ENCODE measurements at regions not wholly inside any gene's neighbourhood (a gene's known extent, or its start where the extent isn't known, plus 50 kb on each side); places are given as distances from the start of the nearest gene placed in this dataset.
A peak's percentile ranks its signal among the peaks of the same experiment; 100 is the strongest.
"Not testable (repeated sequence)": the region's sequence is repeated elsewhere in the genome, so short reads cannot be mapped to it uniquely, and the experiment has no call there.

DNA sequence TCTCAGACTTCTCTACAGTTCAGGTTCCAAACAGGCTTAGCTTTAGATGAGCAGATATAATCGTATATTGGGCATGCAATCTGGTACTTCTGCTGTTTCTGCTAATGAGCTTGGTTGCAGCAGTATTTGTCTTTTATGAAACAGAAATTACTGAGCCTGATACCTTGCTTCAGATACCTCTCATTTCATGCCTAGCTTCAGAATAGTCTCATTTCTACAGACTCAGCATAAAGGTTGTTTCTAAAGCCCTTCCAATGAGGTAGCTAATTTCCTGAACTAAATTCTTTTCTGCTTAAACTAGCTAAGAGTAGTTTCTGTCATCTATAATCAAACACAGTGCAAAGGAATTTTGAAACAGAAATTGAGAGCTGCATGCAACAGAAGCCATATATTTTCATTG lies 275.0 kb upstream of the KITLG start:
- no peaks in the 10 kb centered on the region for H3K9me3 ChIP-seq
- no peak for DNase-seq
- no peaks in the 10 kb centered on the region for H3K36me3 ChIP-seq
- H3K27me3 ChIP-seq = no peaks in the 10 kb centered on the region
- TF ChIP-seq, protein P1, sequence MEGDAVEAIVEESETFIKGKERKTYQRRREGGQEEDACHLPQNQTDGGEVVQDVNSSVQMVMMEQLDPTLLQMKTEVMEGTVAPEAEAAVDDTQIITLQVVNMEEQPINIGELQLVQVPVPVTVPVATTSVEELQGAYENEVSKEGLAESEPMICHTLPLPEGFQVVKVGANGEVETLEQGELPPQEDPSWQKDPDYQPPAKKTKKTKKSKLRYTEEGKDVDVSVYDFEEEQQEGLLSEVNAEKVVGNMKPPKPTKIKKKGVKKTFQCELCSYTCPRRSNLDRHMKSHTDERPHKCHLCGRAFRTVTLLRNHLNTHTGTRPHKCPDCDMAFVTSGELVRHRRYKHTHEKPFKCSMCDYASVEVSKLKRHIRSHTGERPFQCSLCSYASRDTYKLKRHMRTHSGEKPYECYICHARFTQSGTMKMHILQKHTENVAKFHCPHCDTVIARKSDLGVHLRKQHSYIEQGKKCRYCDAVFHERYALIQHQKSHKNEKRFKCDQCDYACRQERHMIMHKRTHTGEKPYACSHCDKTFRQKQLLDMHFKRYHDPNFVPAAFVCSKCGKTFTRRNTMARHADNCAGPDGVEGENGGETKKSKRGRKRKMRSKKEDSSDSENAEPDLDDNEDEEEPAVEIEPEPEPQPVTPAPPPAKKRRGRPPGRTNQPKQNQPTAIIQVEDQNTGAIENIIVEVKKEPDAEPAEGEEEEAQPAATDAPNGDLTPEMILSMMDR (IDR thresholded peaks at IDR 0.05; ENCODE audit: low read depth, low read length) = no peak
- no peaks in the 10 kb centered on the region for H3K4me1 ChIP-seq
- no peak overlapping the region for H3K4me3 ChIP-seq (ENCODE audit: low read depth, low read length)

DNA sequence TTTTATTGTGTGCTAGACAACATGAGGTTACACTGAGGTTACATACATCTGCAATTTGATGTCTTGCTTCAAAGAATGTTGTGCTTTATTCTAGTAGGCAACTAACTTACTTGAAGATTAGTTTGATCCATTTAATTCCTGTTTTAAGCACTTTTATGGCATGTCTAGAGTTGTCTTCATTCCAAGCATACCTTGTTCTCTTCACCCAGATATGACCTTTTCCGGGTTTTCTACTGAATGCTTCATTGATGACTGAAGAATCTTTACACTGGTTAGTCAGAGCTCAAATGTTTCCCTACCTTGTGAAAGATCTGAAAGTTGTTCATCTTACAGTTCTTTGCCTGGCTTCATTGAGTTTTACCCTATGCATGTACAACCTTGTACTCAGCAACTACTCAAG lies 274.0 kb upstream of the KITLG start:
- Histone ChIP-seq H3K4me1 (no peaks in the 10 kb centered on the region), H3K4me3 (ENCODE audit: low read depth, low read length) (no peak overlapping the region)

GRCh38 chr12:88847246-88847645 lies 267.0 kb upstream of the KITLG start:
- not testable (repeated sequence) for H3K9me3 ChIP-seq; H3K4me3 ChIP-seq (ENCODE audit: low read depth, low read length); H3K4me1 ChIP-seq; DNase-seq; H3K36me3 ChIP-seq; H3K27me3 ChIP-seq

More for the DNA sequence above, 274.0 kb upstream of the KITLG start:
- DNase-seq = no peak
- Histone ChIP-seq H3K27me3 (no peaks in the 10 kb centered on the region), H3K36me3 (no peaks in the 10 kb centered on the region), H3K9me3 (no peaks in the 10 kb centered on the region)
- TF ChIP-seq, protein P1 (IDR thresholded peaks at IDR 0.05; ENCODE audit: low read depth, low read length) = no peak

DNA sequence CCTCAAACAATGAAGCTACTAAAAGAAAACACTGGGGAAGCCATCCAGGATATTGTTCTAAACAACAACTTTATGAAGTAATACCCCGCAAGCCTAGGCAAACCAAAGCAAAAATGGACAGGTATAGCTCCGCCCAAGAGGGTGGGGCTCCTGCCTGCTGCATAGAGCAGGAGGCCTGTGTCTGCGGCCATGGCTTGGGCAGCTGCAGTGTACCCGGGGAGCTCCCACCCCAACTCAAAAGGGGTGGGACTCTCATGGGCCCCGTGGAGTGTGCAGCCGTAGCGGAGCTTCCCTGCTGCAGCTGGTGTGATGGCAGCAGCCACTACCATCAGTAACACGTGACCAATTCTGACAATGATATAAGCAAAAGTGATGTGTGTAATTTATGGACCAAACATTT lies 264.2 kb upstream of the KITLG start:
- no peaks in the 10 kb centered on the region for H3K9me3 ChIP-seq
- no peaks in the 10 kb centered on the region for H3K36me3 ChIP-seq
- DNase-seq = peak; percentile 6
- no peaks in the 10 kb centered on the region for H3K27me3 ChIP-seq
- TF ChIP-seq, protein P1 (IDR thresholded peaks at IDR 0.05; ENCODE audit: low read depth, low read length) = no peak
- H3K4me3 ChIP-seq (ENCODE audit: low read depth, low read length) = no peak overlapping the region
- no peaks in the 10 kb centered on the region for H3K4me1 ChIP-seq

DNA sequence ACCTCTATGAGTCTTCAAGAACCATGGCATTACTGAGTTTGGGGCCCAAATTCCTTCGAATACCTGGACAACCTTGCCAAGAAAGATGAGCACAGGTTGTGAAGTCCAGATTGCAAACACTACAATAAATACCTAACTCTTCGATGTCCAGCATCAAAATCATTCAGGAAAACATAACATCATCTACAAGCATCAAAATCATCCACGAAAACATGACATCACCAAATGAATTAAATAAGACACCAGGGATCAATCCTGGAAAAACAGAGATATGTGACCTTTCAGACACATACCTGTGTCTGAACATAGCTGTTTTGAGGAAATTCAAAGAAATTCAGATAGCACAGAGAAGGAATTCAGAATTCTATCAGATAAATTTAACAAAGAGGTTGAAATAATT lies 262.0 kb upstream of the KITLG start:
- H3K4me1 ChIP-seq = no peaks in the 10 kb centered on the region
- H3K4me3 ChIP-seq (ENCODE audit: low read depth, low read length) = no peak overlapping the region
- TF ChIP-seq, protein P1 (IDR thresholded peaks at IDR 0.05; ENCODE audit: low read depth, low read length) = no peak
- no peaks in the 10 kb centered on the region for H3K9me3 ChIP-seq
- H3K27me3 ChIP-seq = no peaks in the 10 kb centered on the region
- no peak for DNase-seq
- H3K36me3 ChIP-seq = no peaks in the 10 kb centered on the region

GRCh38 chr12:88839486-88839885 lies 259.2 kb upstream of the KITLG start:
- no peaks in the 10 kb centered on the region for H3K27me3 ChIP-seq
- DNase-seq = no peak
- no peaks in the 10 kb centered on the region for H3K36me3 ChIP-seq
- no peaks in the 10 kb centered on the region for H3K9me3 ChIP-seq
- TF ChIP-seq, protein P1 (IDR thresholded peaks at IDR 0.05; ENCODE audit: low read depth, low read length) = no peak
- H3K4me3 ChIP-seq (ENCODE audit: low read depth, low read length) = no peak overlapping the region
- no peaks in the 10 kb centered on the region for H3K4me1 ChIP-seq

DNA sequence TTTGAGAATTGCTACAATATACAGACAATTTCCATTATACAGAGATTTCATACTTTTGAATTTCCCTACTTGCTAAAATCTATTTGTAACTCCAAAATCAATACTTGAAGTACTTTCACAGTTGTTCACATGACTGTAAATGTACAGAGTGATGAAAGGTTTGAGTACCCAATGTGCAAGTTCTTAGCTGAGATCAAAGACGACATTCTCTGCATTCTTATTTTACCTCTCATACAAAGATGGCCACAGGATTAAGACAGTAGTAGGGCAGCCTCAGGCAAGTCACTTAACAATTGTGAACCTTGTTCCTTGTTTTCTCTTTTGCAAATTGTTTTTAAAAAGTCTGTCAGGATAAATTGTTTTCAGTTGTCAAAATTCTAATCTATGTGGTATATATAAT lies 255.9 kb upstream of the KITLG start:
- TF ChIP-seq, protein P1 (IDR thresholded peaks at IDR 0.05; ENCODE audit: low read depth, low read length) = no peak
- Histone ChIP-seq H3K27me3 (no peaks in the 10 kb centered on the region), H3K36me3 (no peaks in the 10 kb centered on the region), H3K9me3 (no peaks in the 10 kb centered on the region), H3K4me3 (ENCODE audit: low read depth, low read length) (no peak overlapping the region), H3K4me1 (no peaks in the 10 kb centered on the region)
- DNase-seq = no peak
